ENCODE measurements at regions not wholly inside any gene's neighbourhood (a gene's known extent, or its start where the extent isn't known, plus 50 kb on each side); places are given as distances from the start of the nearest gene placed in this dataset.

GRCh38 chr1:186753241-186753640 is 73.0 kb upstream of the PTGS2 start (continued):
- TF ChIP-seq ZNF217 (IDR thresholded peaks at IDR 0.05) (no peak), RCOR1 (conservative IDR thresholded peaks at IDR 0.05; ENCODE audit: low read depth, low read length) (no peak), ZNF622 (IDR thresholded peaks at IDR 0.05) (no peak), CBX5 (IDR thresholded peaks at IDR 0.05; ENCODE audit: low read depth) (no peak), NFIC (IDR thresholded peaks at IDR 0.05; ENCODE audit: low read depth, low read length) (no peak), POU2F2 (IDR thresholded peaks at IDR 0.05; ENCODE audit: borderline replicate concordance, low read depth, low read length) (no peak), EED (IDR thresholded peaks at IDR 0.05; ENCODE audit: low read depth) (no peak), PKNOX1 (IDR thresholded peaks at IDR 0.05) (no peak), RELA (IDR thresholded peaks at IDR 0.05; ENCODE audit: borderline replicate concordance, partially characterized antibody) (no peak), CUX1 (IDR thresholded peaks at IDR 0.05; ENCODE audit: insufficient replicate concordance, low read depth, low read length) (no peak), ZNF384 (IDR thresholded peaks at IDR 0.05; ENCODE audit: borderline replicate concordance, low read depth, low read length) (no peak), RAD21 (IDR thresholded peaks at IDR 0.05; ENCODE audit: insufficient read depth, low read depth, low read length) (no peak)
